Activated T-cell treated with anti-CD3 and anti-CD28 coated beads for 24 hours (primary cell): ENCODE measurements at regions not wholly inside any gene's neighbourhood (a gene's known extent, or its start where the extent isn't known, plus 50 kb on each side); places are given as distances from the start of the nearest gene placed in this dataset.

Source experiments
- DNase-seq: peaks from one replicate; pipeline ENCODE4 v3.0.0-alpha.2; 2020; ENCODE audit warnings: low read depth

- no peak for DNase-seq
Observed at GRCh38 chr5:139733698-139734538, 61.7 kb upstream of the PSD2 start.

- no peak for DNase-seq
Observed at GRCh38 chr5:139734539-139734916, 61.1 kb upstream of the PSD2 start.

GRCh38 chr5:139738193-139739149 is 57.1 kb upstream of the PSD2 start:
- DNase-seq, result no peak

GRCh38 chr5:139739150-139739974 is 56.2 kb upstream of the PSD2 start:
- no peak for DNase-seq

- no peak for DNase-seq
Observed at GRCh38 chr5:139740138-139740991, 55.2 kb upstream of the PSD2 start.

- no peak for DNase-seq
Observed at GRCh38 chr5:139740992-139741672, 54.5 kb upstream of the PSD2 start.

GRCh38 chr5:139741823-139742172 is 53.8 kb upstream of the PSD2 start:
- no peak for DNase-seq

GRCh38 chr5:139742173-139742903 is 53.3 kb upstream of the PSD2 start:
- DNase-seq, result no peak

- no peak for DNase-seq
Observed at GRCh38 chr5:139743001-139743771, 52.4 kb upstream of the PSD2 start.

GRCh38 chr5:139743804-139744203 is 51.8 kb upstream of the PSD2 start:
- DNase-seq, result no peak

- DNase-seq, result no peak
Observed at GRCh38 chr5:139744471-139745131, 51.0 kb upstream of the PSD2 start.

- DNase-seq, result peak; percentile 18
Observed at GRCh38 chr5:139745132-139745799, 50.3 kb upstream of the PSD2 start.

GRCh38 chr5:139745800-139746690 is 49.6 kb upstream of the PSD2 start:
- DNase-seq, result peak; percentile 17
